ENCODE measurements at regions not wholly inside any gene's neighbourhood (a gene's known extent, or its start where the extent isn't known, plus 50 kb on each side); places are given as distances from the start of the nearest gene placed in this dataset.
A peak's percentile ranks its signal among the peaks of the same experiment; 100 is the strongest.
"Not testable (repeated sequence)": the region's sequence is repeated elsewhere in the genome, so short reads cannot be mapped to it uniquely, and the experiment has no call there.

DNA sequence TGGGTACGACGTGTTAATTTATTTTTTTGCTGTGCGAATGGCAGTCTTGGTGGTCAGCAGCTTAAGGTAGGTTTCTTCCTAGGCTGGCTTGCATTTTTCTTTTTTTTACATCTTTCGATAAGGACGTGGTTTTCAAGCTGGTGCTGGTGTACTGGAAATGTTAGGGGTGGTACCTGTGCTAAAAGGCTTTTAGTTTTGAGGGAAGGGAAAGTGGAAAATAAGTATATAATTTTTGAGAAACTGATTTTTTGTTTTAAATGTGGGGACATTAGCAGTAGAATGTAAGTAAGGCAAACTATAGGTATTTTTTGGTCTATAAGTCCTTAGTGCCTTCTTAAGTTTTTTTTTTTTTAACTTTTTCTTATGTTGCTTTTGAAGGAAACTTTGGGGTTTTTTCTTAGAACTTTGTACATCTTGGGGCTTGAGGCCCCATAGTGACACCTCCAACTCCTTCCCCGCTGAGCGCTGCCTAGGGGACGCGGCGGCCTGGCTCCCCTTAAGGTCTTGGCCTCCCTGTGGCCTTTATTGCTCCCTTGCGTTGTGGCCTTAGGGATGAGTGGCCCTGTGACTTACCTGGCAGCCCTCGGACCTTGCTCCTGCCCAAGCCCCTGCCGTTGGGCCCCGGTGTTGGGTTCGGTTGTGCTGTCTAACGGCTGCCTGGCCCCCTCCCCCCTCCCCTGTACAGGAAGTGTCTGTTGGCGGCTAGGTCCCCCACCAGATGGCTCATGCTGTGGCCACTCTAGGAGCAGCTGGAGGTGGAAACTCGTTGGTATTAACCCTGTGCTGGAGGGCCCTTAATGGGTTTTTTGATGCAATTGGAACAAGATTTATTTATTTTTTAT lies 88.0 kb upstream of the RPRML start:
- DNase-seq: peak; percentile 63

DNA sequence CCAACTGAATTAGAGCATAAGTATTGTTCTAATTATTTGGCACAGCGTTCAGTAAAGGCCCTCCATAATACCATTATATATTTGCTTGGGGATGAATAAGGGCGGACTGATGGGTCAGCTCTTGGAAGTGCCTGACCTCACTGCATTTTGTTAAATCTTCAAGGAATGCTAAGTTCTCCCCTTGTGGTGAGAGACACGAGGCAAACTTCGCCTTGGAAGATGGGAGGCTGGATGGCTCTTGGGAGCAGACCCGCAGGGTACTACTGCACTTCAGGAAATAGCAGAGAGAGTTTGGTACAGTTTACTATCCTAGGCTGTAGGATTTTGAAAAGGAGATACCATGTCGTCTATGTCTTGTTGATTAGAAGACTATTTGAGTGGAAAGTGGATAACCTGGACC lies 87.0 kb upstream of the RPRML start:
- no peak for DNase-seq

DNA sequence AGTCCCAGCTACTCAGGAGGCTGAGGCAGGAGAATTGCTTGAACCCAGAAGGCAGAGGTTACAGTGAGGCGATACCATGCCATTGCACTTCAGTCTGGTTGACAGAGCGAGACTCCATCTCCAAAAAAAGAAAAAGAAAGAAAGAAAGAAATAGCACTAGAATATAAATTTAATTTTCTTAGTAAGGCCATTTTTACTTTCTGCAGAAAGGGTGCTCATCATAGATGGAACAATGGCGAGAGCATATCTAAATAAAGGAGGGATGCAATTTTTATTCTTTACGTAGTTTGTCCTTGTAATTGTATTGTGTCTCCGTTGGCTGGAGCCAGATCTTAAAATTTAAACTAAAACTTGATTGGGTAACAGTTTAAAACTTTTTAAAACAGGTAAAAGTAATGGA lies 85.6 kb upstream of the RPRML start:
- no peak for DNase-seq

DNA sequence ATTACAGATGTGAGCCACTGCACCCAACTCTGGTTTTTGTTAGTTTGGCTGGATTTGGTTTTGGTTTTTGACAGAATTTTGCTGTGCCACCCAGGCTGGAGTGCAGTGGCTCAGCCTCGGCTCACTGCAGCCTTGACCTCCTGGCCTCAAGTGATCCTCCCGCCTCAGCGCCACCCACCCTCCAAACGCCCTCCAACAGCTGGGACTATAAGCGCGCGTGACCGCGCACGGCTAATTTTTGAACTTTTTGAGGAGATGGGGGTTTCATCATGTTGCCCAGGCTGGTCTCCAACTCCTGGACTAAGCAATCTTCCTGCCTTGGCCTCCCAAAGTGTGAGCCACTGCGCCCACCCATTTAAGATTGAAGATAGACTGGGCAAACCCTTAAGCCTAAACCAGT lies 84.4 kb upstream of the RPRML start:
- DNase-seq: no peak

DNA sequence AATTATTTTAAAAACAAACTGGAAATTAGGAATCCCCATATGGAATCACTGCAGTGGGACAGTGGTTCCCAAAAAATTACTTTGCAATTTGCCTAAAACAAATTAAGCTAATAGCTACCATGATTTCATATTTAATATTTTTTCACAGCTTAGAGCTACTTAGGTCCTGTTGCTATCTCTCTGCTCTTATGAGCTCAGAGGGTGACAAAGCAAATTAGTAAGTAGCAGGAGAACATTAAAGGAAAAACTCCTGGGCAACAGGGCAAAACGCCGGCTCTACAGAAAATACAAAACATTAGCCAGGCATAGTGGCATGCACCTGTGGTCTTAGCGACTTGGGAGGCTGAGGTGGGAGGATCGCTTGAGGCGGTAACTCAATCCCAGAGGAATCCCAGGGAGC lies 83.8 kb upstream of the RPRML start:
- DNase-seq: not testable (repeated sequence)

DNA sequence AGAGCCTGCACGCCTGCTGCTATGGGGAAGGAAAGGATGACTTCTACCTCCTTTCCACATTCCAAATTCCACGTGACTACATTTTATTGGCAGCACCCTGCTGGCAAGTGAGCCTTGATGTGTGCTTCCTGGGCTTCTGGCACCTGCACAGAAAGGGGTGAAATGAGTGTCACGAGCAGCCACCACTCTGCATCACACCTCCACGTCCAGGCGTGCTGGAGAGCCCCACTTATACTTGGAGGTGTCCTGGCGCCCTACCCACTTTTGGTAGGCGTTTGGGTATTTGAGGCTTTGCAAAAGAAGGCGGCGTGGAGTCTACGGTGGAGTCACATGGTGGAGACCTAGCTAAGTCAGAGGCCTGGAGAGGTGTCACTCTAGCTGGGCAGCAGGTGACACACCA lies 81.0 kb upstream of the RPRML start:
- not testable (repeated sequence) for DNase-seq

DNA sequence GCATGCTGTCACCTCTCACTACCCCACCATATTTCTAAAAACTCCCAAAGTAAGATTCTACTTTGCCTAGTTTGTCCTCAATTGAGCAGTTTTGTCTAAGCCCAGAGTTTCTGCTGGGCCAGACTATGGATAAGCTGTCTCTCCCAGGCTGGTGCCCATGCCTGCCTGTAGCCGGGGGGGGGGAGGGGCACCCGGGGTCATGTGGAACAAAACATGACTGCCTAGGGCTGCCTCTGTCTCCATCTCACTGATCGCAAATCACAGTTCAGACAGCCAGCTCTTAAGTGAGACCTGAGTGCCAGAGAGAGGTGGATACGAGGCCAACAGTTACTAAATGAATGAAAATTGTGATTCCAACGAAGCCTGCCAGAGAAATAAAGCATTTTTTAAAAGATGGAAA lies 78.8 kb upstream of the RPRML start:
- DNase-seq: no peak

DNA sequence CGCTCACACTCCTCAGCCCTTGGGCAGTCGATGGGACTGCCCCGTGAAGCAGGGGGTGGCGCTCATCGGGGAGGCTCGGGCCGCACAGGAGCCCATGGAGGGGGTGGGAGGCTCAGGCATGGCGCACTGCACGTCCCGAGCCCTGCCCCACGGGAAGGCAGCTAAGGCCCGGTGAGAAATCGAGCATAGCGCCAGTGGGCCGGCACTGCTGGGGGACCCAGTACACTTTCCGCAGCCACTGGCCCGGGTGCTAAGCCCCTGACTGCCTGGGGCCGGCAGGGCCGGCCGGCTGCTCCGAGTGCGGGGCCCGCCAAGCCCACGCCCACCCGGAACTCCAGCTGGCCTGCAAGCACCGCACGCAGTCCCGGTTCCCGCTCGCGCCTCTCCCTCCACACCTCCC lies 78.2 kb upstream of the RPRML start:
- DNase-seq: not testable (repeated sequence)

DNA sequence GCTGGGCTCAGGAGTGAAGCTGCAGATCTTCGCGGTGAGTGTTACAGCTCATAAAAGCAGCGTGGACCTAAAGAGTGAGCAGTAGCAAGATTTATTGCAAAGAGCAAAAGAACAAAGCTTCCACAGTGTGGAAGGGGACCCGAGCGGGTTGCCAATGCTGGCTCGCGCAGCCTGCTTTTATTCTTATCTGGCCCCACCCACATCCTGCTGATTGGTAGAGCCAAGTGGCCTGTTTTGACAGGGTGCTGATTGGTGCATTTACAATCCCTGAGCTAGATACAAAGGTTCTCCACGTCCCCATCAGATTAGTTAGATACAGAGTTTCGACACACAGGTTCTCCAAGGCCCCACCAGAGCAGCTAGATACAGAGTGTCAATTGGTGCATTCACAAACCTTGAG lies 77.6 kb upstream of the RPRML start:
- DNase-seq: not testable (repeated sequence)

Measured in T-helper 9 cell (primary cell).